ENCODE measurements at regions not wholly inside any gene's neighbourhood (a gene's known extent, or its start where the extent isn't known, plus 50 kb on each side); places are given as distances from the start of the nearest gene placed in this dataset.

DNA sequence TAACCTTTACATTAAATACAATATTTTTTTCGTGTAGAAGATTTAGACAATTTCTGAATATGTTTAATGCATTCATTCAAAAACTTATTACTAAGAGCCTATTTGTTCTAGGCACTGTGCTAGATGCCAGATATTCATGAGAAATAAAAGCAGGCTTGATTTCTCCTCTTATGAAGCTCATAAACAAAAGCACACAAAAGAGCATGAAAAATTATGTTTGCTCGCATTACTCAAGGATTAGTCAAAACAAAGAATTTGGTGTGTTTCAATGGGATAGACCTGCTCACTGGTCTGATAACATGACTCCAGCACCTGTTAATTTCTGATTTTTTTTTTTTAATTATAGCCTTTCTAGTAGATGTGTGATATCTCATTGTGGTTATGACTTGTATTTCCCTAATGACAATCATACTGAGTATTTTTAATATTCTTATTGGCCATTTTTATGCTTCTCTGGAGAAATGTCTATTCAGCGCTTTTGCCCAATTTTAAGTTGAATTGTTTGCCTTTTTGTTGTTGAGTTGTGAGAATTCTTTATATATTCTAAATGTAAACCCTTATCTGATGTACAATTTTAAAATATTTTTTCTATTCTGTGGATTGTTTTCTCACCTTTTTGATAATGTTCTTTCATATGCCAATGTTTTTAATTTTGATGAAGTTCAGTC, 382.3 kb upstream of the ADGRL4 start:
- no peak for FAIRE-seq

DNA sequence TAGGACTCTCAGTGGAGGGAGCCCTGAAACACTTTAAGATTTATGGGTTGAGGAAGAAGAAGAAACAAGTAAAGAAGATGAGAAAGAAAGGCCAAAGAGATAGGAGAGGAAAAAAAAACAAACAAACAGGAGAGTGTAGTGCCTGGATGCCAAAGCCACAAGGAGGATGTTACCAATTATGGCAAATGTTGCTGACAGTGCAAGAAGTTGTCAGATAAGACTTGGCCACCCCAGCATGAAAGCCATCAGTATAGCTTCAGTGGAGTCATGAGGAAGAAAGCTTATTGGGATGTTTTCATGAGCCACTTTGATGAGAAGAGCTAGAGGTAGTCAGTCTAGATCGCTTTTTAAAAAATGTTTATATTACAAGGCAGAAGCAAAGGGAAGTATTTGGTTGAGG, 380.2 kb upstream of the ADGRL4 start:
- FAIRE-seq = no peak

DNA sequence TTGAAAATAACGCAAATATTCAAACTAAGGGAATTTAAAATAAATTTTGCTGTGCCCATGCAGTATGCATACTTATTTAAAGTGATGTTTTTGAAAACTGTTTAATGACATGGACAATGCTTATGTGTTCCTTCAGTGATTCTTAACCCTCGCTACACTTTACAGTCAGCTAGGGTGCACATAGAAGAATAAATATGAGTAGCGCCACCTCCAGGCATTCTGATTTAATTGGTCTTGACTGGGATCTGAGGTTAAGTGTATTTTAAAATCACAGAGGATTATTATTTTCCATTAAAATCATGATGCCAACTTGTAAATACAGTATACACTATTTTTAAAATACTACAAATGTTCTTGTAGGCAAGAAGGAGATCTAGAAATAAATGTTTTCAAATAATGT, 373.5 kb upstream of the ADGRL4 start:
- peak; percentile 43 for FAIRE-seq

DNA sequence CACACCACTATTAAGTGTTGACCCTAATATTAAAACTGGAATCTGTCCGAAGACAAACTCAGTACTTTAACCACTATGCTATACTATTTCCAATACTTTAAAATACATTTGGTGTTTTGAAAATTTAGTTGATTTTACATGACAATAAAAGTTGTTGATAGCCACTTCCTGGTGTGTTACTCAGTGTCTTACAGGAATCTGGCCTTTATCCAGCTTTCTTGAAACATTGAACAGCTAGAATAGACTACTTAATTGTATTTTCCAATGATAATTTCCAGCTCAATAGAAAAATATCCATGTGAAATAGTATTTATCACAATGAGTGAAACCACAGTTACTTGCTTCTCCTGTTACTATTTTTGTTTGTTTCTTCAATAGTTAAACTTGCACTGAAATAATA, 369.6 kb upstream of the ADGRL4 start:
- no peak for FAIRE-seq

DNA sequence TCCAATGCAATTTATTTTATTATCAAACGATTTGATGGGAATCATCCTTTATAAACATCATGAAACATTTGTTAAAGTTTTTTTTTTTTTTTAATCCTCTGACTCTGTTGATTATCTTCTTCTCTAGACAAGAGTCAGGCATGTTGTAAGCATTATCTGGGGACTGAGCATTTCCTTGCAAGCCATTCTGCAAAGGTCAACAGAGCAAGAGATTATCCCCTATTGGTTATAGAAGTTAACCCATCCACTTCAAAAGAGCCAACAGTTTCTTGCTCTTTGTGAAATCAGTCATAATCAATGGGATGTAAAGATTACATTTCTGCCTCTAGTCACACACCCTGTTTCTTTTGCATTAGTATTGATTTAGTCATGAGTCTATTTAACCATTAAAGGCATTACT, 368.8 kb upstream of the ADGRL4 start:
- no peak for FAIRE-seq

DNA sequence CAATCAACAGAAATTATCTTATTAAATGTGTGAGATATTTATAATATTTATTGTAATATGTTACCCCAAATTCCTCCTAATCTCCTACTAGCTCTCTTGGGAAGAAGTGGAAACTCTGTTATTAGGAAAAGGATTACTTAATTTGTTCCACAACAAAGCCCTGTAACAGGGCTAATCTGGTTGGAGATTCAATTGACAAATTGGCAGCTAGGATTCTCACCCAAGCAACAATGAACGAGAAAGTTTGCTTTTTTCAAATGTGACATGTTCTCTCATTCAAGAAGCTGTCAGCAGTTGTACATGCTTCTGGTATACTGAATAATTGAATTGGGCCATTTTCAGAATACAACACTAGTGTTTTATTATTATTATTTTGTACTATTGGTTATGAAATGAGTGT, 367.9 kb upstream of the ADGRL4 start:
- no peak for FAIRE-seq

DNA sequence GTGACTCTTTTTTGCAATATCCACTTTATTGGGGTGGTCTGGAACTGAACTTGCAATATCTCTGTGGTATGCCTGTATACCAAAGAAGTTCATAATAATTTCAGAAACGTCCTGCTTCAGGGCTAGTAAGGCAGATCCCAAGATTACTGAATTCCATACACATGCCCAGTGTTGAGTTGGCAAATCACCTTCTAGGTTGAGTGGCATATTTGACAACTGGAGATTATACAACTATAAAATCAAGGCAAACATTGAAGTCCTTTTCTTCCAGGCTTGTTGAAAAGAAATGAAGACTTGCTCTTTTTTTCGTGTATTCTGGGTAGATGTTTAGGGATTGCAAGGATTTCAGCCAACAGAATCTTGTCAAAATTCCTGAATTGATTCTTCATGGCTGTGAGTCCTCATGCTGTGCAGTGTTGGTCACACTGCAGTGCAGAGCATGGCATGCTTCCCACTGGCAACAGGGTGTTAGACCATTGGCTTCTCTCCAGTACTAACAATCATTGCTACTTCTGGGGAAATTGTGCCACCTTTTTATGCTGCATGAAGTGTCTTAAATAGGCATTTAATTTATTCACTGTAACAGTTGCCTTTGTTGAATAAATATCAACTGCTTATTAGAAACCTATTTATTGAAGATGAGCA, 367.1 kb upstream of the ADGRL4 start:
- FAIRE-seq = no peak

DNA sequence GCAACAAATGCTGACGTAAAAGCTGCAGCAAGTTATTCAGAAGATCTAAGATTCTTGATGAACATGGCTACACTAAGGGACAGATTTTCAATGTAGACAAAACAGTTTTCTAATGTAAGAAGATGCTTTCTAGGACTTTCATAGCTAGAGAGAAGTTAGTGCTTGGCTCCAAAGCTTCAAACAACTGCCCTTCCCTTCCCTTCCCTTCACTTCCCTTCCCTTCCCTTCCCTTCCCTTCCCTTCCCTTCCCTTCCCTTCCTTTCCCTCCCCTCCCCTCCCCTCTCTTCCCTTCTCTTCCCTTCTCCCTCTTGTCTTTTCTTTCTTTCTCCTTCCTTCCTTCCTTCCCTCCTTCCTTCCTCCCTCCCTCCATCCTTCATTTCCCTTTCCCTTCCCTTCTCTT, 365.3 kb upstream of the ADGRL4 start:
- no peak for FAIRE-seq

DNA sequence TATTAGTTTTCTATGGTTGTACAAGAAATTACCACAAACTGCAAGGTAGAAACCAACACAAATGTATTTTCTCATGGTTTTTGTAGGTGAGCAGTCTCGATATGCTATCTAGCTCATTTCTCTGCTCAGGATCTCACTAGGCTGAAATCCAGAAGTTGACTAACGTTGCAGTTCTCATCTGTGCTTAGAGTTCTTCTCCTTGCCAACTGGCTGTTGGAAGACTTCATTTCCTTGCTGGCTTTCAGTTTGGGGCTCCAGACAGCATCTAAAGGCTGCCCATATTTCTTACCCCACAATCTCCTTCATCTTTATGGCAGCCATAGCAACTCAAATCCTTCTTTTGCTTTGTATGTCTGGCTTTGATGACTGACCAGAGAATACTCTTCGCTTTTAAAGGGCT, 362.6 kb upstream of the ADGRL4 start:
- no peak for FAIRE-seq

DNA sequence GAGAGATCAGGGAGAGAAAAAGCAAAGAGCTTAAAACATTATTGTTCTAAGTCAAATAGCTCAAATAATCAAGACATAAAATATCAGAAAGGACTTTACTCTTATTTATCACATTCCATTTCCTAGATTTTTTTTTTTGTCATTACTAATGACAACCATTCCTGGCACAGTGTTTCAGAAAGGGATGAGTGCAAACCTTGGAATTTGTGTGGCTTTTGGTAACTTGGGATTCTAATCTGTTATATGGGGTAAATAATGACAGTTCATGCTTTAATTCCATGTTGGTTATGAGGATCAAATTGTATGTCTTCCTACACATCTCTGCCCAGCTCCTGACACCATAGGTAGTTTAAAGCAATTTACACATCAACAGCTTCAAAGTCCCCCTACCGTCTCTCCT, 358.4 kb upstream of the ADGRL4 start:
- no peak for FAIRE-seq

DNA sequence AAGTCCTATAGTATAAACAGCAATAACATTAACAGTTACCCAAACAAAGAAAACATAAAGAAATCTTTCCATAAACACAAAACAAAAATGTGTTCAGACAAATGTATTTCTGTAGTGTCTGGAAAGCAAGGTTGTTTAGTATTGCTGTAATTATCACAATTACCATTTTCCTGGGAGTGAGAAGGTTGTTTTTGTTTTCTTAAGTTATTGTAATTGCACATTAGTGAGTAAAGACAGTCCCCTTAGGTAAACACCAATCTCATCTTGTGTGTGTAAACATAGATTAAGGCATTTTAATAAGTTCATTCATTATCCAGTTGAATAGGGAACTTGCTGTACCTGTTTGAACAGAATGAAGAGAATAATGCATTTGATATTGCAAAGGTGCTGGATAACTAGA, 356.9 kb upstream of the ADGRL4 start:
- no peak for FAIRE-seq

DNA sequence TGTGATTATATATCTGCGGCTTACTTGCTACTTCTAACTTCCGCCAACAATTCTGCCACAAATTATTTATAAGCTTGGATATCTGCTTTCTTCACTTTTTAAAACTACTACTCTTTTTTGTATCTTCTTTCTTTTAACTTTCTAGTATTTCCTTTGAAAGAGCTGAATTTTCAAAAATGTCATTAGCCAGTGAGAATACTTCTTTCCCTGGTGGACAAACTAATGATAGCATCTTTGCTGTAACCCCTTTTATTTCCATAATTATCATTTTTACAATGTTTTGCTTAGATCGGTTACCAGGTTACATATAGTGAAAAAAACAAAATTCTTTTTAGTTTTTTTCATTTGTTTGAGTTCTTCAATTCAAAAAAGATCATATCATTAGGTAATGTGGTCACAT, 355.9 kb upstream of the ADGRL4 start:
- no peak for FAIRE-seq

DNA sequence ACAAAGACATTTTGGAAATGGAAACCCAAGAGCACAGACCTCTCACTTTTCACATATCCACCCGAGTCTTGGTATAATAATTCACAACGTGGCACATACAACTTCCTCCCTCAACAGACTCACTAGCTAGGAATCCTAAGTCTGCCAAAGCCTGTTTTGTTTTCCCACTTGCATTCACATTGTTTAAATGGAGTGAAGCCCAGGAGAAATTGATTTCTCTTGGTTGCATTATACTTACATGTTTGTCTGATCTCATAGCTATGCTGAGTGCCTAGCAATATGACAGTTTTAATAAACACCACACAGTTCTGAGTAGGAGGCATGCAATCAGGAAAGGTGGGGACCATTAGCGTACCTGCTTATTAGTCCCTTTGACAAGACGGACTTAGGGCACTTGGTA, 348.6 kb upstream of the ADGRL4 start:
- no peak for FAIRE-seq

DNA sequence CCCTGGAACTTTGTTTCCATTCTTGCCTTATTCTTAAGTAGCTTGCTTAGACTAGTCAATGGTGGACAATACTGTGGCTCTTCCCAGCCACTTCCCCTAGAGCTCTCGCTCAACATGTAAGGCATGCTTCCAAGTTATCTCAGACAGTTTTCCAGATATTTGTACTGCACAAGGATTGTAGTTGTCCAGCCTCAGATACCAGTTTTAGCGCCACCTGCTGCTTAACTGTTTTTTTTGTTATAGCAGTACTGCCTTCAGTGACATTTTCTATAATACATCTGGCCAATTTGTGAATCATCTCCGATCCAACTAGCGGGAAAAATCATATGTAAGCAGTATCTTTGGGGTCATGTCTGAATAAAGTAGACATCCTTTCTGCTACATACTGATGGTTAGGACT, 346.7 kb upstream of the ADGRL4 start:
- FAIRE-seq = no peak

DNA sequence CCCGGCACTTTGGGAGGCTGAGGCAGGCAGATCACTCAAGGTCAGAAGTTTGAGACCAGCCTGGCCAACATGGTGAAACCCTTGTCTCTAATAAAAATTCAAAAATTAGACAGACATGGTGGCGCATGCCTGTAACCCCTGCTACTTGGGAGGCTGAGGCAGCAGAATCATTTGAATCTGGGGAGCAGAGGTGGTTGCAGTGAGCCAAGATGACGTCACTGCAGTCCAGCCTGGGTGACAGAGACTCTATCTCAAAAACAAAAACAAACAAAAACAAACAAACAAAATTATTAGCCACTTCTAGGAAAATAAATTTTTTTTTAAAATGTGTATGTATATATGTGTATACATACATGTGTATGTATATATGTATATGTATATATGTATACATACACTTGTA, 320.3 kb upstream of the ADGRL4 start:
- FAIRE-seq = no peak

DNA sequence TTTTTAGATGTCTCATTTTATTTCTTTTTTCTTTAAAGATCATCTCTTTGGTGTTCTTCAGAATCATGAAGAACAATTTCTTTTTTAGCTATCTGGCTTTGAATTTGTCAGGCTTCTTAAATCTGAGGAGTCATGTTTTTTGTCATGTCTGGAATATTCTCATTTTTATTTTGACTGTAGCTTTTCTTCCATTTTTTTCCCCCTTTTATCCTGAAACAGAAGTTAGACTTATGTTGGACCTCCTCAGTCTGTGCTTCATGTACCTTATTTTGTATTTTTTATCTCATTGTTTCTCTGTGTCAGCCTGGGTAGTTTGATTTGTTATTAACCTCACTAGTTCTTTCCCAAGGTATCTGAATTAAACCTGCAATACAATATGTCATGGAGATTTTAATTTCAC, 319.2 kb upstream of the ADGRL4 start:
- no peak for FAIRE-seq

DNA sequence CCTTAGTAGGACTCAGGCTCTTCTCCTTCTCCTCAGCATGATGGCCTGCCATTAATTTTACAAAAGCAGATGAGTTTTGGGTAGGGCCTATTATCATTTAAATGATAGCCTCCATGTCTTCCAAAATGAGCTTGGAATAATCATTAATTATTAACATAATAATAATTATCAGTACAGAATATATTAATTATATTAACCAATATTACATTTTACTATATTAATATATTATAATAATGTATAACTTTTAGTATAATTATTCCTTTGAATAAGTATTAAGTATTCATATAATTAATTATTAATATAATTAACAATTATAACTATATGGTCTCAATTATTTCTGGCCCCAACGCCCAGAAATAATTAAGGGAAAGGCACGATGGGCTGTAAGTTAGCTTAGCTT, 318.6 kb upstream of the ADGRL4 start:
- peak; percentile 84 for FAIRE-seq

DNA sequence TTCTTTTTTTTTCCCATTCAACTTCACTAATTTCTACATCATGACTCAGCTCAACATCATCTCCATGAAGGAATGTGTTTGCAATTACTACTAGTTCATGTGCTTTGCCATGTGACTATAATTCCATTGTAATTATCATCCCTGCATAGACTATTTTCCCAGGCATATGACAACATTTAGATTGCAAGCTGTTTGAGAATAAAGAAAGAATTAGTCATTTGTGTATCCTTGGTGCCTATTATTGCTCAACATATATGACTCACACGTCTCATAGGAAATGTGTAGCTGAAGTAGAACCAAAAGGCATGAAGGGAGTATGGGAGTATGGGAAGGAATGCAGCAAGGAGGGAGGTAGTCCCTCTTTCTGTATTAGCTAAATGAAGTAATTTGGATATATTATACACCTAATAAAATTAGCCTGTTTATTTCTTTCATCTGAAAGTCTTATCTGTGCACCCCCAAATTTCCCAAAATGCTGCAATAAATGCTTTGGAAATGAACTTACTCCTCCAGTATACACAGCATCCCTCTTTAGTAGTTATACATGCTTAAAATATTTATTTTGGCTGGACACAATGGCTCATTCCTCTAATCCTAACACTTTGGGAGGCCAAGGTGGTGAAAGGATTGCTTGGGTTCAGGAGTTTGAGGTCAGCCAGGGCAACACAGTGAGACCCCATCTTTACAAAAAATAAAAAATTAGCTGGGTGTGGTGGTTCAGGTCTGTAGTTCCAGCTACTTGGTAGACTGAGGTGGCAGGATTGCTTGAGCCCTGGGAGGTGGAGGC, 316.9 kb upstream of the ADGRL4 start:
- FAIRE-seq = no peak

DNA sequence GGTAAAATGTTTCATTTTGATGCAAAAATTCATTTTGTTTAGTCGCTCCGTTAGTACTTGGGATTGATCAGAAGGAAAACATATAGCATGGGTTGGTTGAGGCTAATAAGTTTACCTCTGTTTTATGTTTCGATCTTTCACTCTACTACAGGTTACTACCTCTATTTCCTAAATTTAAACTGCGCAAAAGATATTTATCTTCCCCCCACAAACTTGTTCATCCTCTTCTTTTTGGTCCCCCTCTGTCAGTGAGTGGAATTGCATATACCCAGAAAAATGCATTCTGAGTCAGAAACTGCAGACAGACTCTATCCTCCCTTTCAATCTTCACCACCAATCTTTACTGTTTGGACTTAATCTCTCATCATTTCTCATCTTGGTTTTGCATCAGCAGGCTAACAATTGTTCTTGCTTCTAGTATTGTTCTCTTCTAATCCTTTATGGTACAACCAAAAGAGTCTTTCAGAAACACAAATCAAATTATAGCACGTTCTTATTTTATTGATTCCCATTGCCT, 316.0 kb upstream of the ADGRL4 start:
- FAIRE-seq = no peak

DNA sequence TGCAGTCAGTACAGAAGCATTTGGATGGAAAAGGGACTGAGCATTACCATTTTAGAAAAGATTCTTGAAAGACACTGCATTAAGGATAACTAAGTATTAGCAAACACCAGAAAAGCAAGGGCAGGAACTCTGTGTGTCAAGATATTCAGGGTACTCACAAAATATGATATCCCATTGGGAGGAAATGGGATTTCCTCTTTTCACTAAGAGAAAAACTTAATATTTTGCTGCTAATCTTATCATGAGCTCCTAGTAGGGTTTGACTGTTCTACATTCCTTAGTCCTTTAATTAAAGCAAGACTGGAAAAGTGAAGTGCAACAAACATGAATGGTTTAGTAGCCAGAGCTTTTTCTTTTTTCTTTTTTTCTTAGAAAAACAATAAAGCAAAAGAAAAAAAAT, 305.9 kb upstream of the ADGRL4 start:
- no peak for FAIRE-seq

DNA sequence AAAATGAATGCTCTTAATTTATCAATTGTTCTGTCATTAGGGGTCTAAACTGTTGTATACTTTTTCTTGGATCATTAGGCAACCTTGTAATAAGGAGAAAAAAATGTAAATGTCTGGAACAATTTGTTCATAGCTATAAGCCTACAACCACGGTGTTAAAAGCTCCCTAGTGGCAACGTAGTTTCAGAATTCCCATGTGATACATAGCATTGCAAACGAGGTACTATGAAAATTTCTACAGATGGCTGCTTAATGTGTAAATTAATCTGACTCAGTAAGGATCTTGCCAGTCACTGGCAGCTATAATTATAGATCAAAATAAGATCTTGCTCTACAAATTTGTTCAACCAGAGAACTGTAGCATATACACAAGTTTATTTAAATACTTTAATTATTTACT, 304.1 kb upstream of the ADGRL4 start:
- no peak for FAIRE-seq

DNA sequence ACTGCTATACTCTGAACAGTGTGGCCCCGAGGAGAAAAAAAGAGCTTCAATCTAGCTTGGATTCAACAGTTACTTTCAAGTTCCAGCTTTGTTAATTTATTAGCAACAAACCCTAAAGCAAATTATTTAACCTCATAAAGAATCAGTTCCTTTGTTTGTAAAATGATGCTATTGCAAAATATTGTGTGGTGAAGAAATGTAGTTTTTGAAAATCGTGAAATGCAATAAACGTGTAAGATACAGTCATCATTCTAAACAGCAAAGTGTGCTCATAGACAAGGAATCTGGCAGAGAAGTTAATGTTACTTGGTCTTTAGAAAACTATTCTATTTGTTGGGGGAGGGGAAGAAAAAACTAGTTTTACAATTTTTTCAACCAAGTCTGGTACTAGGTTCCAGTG, 297.6 kb upstream of the ADGRL4 start:
- no peak for FAIRE-seq

DNA sequence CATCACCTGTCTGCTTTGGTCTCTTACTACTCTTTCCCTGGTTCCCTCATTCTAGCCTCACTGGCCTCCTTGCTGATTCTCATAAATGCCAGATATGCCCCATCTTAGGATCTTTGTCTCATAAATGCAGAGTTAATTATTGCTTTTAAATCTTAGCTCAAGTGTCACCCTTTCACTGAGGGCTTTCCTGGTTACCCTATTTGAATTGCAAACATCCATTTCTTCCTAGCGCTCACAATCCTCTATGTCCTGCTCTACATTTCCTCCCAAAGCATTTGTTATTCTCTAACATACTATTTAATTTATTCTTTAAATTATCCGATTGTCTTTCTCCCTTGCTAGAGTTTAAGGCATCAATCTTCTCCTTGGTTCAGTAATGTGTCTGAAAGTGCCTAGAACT, 296.5 kb upstream of the ADGRL4 start:
- FAIRE-seq = no peak

DNA sequence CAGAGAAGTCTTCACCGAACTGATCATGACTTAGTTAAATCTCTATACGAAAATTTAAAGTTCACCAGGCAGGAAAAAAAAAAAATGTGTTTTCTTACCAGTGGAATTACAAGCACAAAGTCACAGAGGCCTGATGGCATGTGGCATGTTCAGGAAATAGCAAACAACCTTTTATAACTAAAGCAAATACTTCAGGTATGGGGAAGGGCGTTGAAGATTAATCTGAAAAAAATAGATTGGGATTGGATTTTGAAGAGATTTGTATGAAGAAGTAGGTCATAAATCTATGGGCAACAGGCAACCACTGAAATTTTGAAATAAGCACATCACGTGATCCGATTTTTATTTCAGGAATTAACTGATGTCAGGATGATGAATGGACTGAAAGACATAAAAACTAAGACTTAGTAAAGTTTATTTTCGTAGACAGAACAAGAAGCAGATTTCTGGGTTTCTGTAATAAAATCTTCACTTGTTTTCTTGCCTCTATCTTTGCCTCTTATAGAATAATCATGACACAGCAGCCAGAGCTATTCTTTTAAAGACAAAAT, 295.9 kb upstream of the ADGRL4 start:
- FAIRE-seq = no peak

All from A204.1 (cell line).